ENCODE measurements at regions not wholly inside any gene's neighbourhood (a gene's known extent, or its start where the extent isn't known, plus 50 kb on each side); places are given as distances from the start of the nearest gene placed in this dataset.

GRCh38 chr1:119226913-119227312, 86.5 kb upstream of the WARS2 start:
- DNase-seq (ENCODE audit: low spot score) = no peak
- TF ChIP-seq CTCF (IDR thresholded peaks at IDR 0.05; ENCODE audit: extremely low read depth, missing control alignments) = no peak

GRCh38 chr1:119227456-119227855, 87.0 kb upstream of the WARS2 start:
- no peak for TF ChIP-seq CTCF (IDR thresholded peaks at IDR 0.05; ENCODE audit: extremely low read depth, missing control alignments)
- DNase-seq (ENCODE audit: low spot score) = no peak

- TF ChIP-seq CTCF (IDR thresholded peaks at IDR 0.05; ENCODE audit: extremely low read depth, missing control alignments) = no peak
- DNase-seq (ENCODE audit: low spot score) = no peak
Observed at GRCh38 chr1:119228335-119229080, 88.1 kb upstream of the WARS2 start.

- TF ChIP-seq CTCF (IDR thresholded peaks at IDR 0.05; ENCODE audit: extremely low read depth, missing control alignments) = no peak
- no peak for DNase-seq (ENCODE audit: low spot score)
Observed at GRCh38 chr1:119235120-119235519, 94.7 kb upstream of the WARS2 start.

GRCh38 chr1:119245881-119246280, 105.4 kb upstream of the WARS2 start:
- no peak for TF ChIP-seq CTCF (IDR thresholded peaks at IDR 0.05; ENCODE audit: extremely low read depth, missing control alignments)
- no peak for DNase-seq (ENCODE audit: low spot score)

GRCh38 chr1:119249283-119249682, 108.8 kb upstream of the WARS2 start:
- TF ChIP-seq CTCF (IDR thresholded peaks at IDR 0.05; ENCODE audit: extremely low read depth, missing control alignments) = no peak
- DNase-seq (ENCODE audit: low spot score) = no peak

GRCh38 chr1:119250299-119250698, 109.8 kb upstream of the WARS2 start:
- TF ChIP-seq CTCF (IDR thresholded peaks at IDR 0.05; ENCODE audit: extremely low read depth, missing control alignments) = no peak
- no peak for DNase-seq (ENCODE audit: low spot score)
